ENCODE measurements at regions not wholly inside any gene's neighbourhood (a gene's known extent, or its start where the extent isn't known, plus 50 kb on each side); places are given as distances from the start of the nearest gene placed in this dataset.

GRCh38 chr4:10897076-10897475 is 212.5 kb upstream of the CLNK start:
- no peak overlapping the region for H3K27ac ChIP-seq (replicated peaks)
- no peaks in the 10 kb centered on the region for H3K36me3 ChIP-seq
- DNase-seq = no peak
- intact Hi-C loops (cut with micrococcal nuclease) = no loop called here
- H3K9me3 ChIP-seq (replicated peaks) = no peaks in the 10 kb centered on the region
- no peaks in the 10 kb centered on the region for H3K4me1 ChIP-seq
- H3K4me3 ChIP-seq = no peak overlapping the region
- TF ChIP-seq CTCF (IDR thresholded peaks at IDR 0.05; ENCODE audit: borderline replicate concordance) = no peak
- peaks cover 10% of the 10 kb centered on the region for H3K27me3 ChIP-seq (ENCODE audit: low read depth)

- peak; percentile 40 for TF ChIP-seq CTCF (IDR thresholded peaks at IDR 0.05; ENCODE audit: borderline replicate concordance)
- Histone ChIP-seq H3K4me1 (no peaks in the 10 kb centered on the region), H3K36me3 (no peaks in the 10 kb centered on the region), H3K9me3 (replicated peaks) (no peaks in the 10 kb centered on the region), H3K27ac (replicated peaks) (no peak overlapping the region), H3K27me3 (ENCODE audit: low read depth) (peaks cover 21% of the 10 kb centered on the region), H3K4me3 (no peak overlapping the region)
- intact Hi-C loops (cut with micrococcal nuclease) = no loop called here
- no peak for DNase-seq
Observed at GRCh38 chr4:10893395-10893794, 208.8 kb upstream of the CLNK start.

GRCh38 chr4:10891866-10892265 is 207.3 kb upstream of the CLNK start:
- Histone ChIP-seq H3K36me3 (no peaks in the 10 kb centered on the region), H3K9me3 (replicated peaks) (no peaks in the 10 kb centered on the region), H3K27me3 (ENCODE audit: low read depth) (peaks cover 21% of the 10 kb centered on the region), H3K4me1 (no peaks in the 10 kb centered on the region), H3K4me3 (no peak overlapping the region), H3K27ac (replicated peaks) (no peak overlapping the region)
- no peak for TF ChIP-seq CTCF (IDR thresholded peaks at IDR 0.05; ENCODE audit: borderline replicate concordance)
- no peak for DNase-seq
- intact Hi-C loops (cut with micrococcal nuclease) = no loop called here

DNA sequence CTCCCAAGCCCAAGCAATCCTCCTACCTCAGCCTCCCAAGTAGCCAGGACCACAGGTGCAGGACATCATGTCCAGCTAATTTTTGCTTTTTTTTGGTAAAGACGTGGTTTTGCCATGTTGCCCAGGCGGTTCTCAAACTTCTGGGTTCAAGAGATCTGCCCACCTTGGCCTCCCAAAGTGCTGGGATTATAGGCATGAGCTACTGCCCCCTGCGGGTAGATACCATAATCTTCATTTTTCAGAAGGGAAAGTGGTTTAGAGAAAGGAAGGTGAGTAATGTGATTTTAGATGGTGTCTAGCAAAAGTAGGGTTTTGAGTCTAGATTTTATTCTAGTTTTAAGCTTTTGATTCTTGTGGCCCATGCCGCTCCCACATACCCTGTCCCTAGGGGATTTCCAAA is 205.3 kb upstream of the CLNK start:
- DNase-seq = no peak
- H3K4me1 ChIP-seq = no peaks in the 10 kb centered on the region
- no peaks in the 10 kb centered on the region for H3K9me3 ChIP-seq (replicated peaks)
- H3K27ac ChIP-seq (replicated peaks) = no peak overlapping the region
- intact Hi-C loops (cut with micrococcal nuclease) = no loop called here
- no peaks in the 10 kb centered on the region for H3K36me3 ChIP-seq
- H3K4me3 ChIP-seq = no peak overlapping the region
- no peak for TF ChIP-seq CTCF (IDR thresholded peaks at IDR 0.05; ENCODE audit: borderline replicate concordance)
- peaks cover 17% of the 10 kb centered on the region for H3K27me3 ChIP-seq (ENCODE audit: low read depth)

DNA sequence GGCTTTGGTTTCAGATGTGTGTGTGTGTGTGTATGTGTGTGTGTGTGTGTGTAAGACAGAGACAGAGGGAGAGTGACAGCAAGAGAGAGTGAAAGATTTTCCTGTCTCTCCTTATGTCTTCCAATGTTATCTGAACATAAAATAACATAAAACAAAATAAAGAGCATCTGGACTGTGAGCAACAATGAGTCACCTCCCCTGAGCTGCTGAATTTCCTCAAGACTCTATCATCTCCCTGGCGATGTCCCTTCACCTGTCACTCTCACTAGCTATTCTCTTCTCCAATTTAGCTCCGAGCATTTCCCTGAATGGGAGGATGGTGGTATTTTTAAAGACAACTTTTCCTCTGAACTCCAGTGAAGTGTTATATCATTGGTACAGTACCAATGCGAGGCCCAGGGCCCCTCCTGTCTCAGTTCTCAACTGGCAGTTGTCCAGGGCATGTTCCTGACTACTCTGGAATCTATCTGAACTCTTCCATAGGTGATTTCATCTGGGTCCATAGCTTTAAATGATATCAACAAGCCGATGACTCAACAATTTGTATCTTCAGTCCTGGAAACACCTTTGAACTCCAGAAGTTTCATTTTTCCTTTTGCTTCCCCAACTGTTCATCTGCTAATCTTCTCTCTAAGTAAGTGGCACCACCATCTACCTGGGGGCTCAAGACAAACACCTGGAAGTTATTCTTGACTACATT is 195.0 kb upstream of the CLNK start:
- no peak overlapping the region for H3K4me3 ChIP-seq
- no peaks in the 10 kb centered on the region for H3K4me1 ChIP-seq
- no peaks in the 10 kb centered on the region for H3K36me3 ChIP-seq
- intact Hi-C loops (cut with micrococcal nuclease) = no loop called here
- H3K27me3 ChIP-seq (ENCODE audit: low read depth) = no peaks in the 10 kb centered on the region
- no peak overlapping the region for H3K27ac ChIP-seq (replicated peaks)
- no peaks in the 10 kb centered on the region for H3K9me3 ChIP-seq (replicated peaks)
- TF ChIP-seq CTCF (IDR thresholded peaks at IDR 0.05; ENCODE audit: borderline replicate concordance) = no peak
- no peak for DNase-seq
